ENCODE measurements at regions not wholly inside any gene's neighbourhood (a gene's known extent, or its start where the extent isn't known, plus 50 kb on each side); places are given as distances from the start of the nearest gene placed in this dataset.

DNA sequence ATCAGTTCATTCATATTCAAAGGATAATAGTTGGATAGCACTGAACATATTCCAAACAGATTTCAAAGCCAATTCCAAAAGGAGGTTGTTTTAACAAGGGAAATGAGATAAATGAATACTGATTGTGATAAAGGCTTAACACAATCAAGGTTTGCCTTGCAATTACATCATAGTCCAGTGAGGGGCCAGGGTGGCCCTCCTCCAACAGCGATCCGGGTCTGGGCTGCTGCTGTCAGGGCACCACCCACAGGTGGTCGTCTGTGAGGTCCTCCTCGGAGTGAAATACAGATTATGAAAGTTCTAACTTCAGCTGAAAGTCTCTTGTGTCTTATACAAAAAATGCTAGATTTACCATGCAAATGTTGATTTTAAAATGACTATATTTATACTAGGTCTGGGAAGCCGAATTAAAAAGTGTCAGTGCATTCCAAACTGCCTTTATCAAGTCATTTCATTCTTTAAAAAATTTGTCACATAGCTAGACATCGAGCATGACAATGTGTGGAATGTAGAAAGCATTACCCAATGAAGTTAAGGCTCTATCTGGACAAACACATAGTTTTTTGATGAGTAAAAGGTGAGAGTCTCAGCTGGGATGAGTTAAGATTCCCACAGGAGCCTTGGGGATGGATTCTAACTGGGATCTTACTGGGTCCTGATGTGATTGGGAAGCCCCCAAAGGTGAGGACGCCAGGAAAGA is 65.9 kb upstream of the SLC22A23 start:
- DNase-seq: no peak

DNA sequence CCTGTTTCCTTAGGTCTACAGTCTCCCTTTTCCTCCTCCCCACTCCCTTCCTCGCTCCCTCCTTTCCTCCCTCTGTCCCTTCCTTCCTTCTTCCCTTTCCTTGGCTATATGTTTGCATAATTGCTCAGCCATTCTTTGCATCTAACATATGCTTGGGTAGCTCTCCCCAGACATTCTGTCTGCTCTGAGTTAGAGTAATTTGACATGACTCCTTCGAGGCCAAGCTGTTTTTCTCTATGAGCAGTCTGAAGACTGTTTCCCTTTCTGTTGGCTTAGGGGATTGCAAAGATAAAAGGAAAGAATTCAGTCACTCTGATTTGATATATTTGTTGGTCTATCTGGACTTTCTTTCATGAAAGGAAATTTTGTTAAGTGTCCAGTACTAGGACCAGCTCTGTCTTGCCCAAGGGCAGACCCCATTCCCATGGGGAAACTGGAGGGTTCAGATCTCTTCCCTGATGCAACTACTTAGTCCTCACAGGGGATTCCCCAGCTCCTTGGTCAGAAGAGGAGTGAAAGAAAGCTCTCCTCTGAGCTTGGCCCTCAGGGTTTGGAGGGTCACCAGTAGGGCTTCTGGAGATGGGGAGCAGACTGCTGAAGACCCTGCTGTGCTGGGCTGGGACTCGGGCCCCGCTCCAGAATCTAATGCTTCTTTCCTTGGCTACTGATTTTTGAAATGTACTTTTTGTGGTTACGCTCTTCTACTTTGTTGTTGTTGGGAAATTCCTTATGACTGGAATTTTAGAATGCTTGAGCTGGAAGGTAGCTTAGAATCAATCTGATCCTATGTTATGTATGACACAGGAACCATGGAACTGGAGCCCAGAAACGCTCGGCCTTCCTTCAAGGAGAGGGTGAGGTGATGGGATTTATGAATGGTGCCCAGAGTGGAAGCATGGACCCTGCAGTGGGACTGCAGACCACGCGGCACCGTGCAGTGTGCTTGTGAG is 63.7 kb upstream of the SLC22A23 start:
- no peak for DNase-seq

DNA sequence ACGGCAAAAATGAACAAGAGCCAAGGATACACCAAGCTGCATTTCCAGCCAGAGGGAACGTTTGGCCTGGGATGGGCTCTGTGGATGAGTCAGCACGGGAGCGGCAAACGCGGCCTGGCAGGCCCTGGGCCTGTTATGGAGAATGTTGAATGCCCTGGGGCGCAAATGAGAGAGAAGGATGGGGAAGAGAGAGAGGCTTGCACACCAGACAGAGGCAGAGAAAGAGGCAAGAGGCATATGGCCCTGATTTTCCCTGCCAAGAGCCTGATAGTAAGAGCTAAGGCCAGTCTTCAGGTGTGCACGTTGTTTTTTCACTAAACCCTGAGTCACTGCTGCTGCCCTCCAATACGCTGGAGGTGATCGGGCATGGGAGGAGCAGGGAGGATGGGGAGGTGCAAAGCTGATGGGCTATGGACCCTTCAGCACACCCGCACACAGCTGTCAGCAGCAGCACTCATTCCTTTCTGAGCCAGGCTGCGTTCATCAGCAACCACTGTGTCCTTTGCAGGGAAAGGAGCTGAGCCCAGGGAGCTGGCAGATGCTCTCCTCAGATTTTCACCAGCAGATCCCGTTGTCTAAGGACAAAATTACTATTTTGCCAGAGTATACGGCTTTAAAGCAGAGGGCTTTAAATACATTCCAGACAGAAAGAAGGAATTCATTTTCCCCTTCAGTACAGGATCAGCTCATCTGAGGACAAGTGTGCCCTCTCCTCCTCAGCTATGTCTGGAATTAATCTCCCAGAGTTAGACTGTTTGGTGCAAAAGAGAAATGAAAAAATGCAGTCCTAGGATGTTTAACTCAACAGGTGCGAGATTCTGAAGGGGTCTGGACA is 61.7 kb upstream of the SLC22A23 start:
- peak; percentile 59 for DNase-seq

DNA sequence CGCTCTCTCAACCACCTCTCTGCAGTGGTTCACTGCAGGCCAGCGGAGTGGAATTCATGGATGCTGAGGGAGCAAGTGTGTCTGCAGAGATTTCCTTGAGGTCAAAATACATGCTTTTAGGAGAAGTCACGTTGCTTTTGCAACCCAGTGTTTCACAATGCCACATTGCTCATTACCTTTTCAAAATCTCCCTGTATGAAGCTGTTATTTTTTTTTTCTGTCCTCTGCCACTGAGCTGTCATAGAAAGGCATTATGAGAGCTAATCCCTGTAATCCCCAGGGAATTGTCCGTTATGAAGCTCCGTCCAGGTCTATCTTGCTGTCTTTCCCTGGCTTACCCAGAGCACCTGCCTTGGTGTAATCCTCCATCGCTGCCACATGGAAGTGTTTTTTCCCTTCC is 60.5 kb upstream of the SLC22A23 start:
- no peak for DNase-seq

DNA sequence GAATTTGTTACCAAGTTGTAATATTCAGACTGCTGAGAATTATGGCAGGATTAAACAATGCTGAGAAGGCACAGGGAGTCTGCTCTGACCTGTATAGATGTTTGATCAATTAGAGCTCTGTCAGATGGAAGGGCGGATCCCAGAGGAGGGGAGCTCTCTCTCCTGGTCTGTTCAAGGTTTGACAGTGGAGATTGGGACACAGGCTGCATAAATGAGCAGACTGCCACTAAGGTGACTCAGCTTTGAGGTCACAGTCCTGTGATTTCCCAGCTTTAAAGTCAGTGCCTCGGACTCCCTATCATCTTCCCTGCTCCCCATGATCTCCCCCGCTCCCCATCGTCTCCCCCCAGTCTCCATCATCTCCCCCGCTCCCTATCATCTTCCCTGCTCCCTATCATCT is 59.2 kb upstream of the SLC22A23 start:
- DNase-seq: no peak

DNA sequence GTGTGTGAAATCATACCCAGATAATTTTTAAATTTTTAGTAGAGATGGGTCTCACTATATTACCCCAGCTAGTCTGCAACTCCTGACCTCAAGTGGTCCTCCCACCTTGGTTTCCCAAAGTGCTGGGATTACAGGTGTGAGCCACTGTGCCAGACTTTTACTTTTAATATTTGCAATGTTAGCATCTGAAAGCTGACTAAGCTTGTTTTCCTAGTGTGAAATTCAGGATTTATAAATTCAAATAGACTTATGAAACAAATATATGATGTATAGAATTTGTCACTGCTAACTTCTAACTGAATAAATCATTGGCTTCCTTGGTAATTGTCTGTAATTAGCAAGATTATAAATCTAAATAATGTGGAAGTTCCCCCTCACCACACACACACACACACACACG is 58.8 kb upstream of the SLC22A23 start:
- DNase-seq: no peak

DNA sequence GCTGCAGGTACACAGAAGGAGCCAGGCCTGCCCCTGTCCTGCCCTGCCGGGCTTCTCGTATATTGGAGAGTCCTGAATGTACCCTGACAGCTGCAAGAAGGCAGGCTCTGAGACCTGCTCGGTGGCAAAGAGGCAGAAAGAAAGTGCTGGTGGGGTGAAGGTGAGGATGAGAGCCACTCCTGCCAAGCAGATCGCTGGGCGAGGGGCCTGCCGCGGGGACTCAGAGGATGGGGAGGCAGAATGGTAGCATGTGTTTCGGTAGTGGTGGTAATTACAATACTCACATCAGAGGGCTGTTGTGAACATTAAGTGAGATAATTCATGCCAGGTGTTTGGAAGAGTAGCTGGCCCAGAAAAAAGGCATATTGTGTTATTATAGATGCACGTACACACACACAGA is 56.6 kb upstream of the SLC22A23 start:
- no peak for DNase-seq

DNA sequence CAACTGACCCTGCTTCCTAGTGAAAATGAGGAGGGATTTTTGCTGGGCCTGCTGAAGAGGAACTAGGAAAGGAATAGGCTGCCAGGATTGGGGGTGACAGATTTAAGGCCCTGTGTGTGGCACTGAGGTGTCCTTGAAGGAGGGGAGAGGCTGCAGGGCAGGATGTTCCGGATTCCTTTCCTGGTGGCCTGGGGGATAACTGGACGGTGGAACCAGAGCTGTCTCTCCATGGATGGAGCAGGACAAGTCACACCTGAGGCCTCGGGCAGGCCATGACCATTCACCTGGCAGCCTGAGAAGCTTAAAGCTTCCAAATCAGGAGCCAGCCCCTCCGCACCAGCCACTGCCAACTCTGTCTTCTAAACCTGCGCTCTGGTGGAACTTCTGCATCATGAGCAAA is 56.0 kb upstream of the SLC22A23 start:
- no peak for DNase-seq

DNA sequence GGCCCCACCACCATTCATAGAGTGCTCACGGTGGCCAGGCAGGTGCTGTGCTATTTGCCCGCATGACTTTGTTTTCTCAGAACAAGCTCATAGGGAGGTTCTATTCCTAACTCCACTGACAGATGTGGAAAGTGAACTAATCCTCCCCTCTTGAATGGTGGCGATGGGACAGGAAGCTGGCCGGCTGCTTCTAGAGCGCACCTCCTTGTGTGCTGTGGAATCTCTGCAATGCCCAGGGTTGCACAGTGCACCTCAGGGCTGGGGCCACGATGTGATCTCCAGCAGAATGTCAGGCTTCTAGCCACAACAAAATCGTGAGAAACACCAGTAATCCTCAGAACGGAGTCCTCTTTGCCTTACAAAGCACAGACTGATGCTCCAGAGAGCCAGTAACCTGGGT is 53.8 kb upstream of the SLC22A23 start:
- DNase-seq: no peak

DNA sequence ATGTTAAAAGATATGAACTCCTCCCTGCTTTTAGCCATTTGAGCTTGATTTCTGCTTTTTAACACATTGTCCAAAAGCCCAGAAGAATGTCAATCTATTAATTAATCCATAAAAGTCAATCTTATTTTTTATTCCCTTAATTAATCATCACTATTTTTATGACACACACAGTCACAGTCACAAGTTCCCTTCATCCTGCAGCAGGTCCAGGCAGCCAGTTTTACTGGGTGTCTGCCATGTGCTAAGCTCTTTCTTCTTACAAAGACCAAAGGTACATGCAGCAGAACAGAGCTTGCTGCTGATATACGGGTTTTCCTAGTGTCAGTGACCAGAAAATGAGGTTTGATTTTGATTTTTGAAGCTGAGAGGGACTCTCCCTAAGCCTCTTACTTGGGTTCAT is 53.3 kb upstream of the SLC22A23 start:
- DNase-seq: no peak

DNA sequence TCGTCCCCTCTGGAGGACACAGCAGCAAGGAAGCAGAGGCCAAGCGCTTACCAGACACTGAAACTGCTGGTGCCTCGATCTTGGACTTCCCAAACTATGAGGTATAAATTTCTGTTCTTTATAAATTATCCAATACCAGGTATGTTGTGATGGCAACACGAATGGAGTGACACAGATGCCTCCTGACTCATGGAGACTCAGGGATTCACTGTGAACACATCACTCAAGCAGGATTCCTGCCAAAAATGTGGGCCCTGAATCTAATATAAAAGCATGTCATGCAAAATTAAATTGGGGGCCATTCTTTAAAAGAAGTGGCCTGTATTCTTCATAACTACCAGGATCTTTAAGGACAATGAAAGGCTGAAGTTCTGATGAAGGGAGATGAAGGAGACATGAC is 52.5 kb upstream of the SLC22A23 start:
- DNase-seq: no peak

DNA sequence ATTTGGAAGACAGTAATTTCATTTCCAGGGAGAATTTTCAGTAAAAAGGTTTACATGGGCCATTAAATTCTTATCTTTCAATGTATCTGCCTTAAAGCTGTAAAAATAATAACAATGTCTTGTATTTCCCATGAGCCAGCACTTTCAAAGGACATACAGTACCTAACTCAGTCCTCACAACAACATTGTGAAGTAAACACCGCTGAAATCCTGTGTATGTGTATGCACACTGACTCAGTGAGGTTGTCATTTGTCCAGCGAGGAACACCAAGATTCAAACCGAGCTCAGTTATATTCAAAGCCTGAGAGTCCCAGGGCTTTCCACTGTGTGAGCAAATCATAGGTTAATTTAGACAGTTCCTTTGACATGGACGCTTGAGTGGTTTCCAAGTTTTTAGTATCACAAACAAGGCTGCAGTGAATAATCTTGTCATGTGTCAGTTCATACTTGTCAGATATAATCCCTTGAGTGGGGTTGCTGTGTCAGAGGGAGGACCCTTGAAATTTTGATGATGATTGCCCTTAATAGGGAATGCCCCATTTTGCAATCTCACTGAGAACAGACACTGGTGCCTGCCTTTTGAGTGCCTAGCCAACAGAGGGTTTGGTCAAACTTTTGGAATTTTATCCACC is 50.0 kb upstream of the SLC22A23 start:
- no peak for DNase-seq
